Spleen (tissue), 11 donors: ENCODE measurements at regions not wholly inside any gene's neighbourhood (a gene's known extent, or its start where the extent isn't known, plus 50 kb on each side); places are given as distances from the start of the nearest gene placed in this dataset.
A peak's percentile ranks its signal among the peaks of the same experiment; 100 is the strongest.

Source experiments
- DNase-seq: peaks from one replicate; pipeline ENCODE4 v3.0.0-alpha.2; 2020
- H3K27ac ChIP-seq, 8 donors: fragments of 200-600 bp; sonication (generic) in 7 of 8; 1 replicate in 4 of 8; 2 replicates in 4 of 8; pipeline versions ENCODE4 v1.5.0 to v1.8.0; 2016 to 2021; ENCODE audit warnings: inconsistent platforms in 4 of 8, mild to moderate bottlenecking in 4 of 8, moderate library complexity in 1 of 8
- H3K27me3 ChIP-seq, 7 donors: fragments of 200-600 bp; sonication (generic) in 6 of 7; replicated peaks in 1 of 7; 1 replicate in 4 of 7; 2 replicates in 3 of 7; pipeline versions ENCODE4 v1.5.0 to v1.8.0; 2016 to 2021; ENCODE audit warnings: inconsistent platforms in 3 of 7, mild to moderate bottlenecking in 1 of 7
- H3K36me3 ChIP-seq, 6 donors: fragments of 200-600 bp; sonication (generic) in 5 of 6; 1 replicate in 4 of 6; 2 replicates in 2 of 6; pipeline versions ENCODE4 v1.5.0 to v1.8.0; 2016 to 2021; ENCODE audit warnings: inconsistent platforms in 2 of 6
- H3K4me1 ChIP-seq, 6 donors: fragments of 200-600 bp; sonication (generic) in 5 of 6; 1 replicate in 3 of 6; 2 replicates in 3 of 6; pipeline versions ENCODE4 v1.5.0 to v1.8.0; 2016 to 2021; ENCODE audit warnings: inconsistent platforms in 3 of 6
- H3K4me3 ChIP-seq, 8 donors: fragments of 200-600 bp; sonication (generic) in 7 of 8; 1 replicate in 4 of 8; 2 replicates in 4 of 8; pipeline versions ENCODE4 v1.5.0 to v1.8.0; 2016 to 2021; ENCODE audit warnings: inconsistent platforms in 4 of 8, mild to moderate bottlenecking in 4 of 8, moderate library complexity in 2 of 8
- H3K9me3 ChIP-seq, 8 donors: fragments of 200-600 bp; sonication (generic) in 7 of 8; 1 replicate in 4 of 8; 2 replicates in 4 of 8; pipeline versions ENCODE4 v1.5.0 to v1.8.0; 2016 to 2021; ENCODE audit warnings: inconsistent platforms in 4 of 8
- POLR2A ChIP-seq, 3 donors: fragments of 450-650 bp; IDR thresholded peaks; one replicate each; pipeline ENCODE4 v1.5.1; 2017; ENCODE audit warnings: antibody characterized with exemption in 3 of 3, mild to moderate bottlenecking in 1 of 3
- POLR2AphosphoS5 ChIP-seq, 3 donors: sonication (generic); formaldehyde crosslinking; IDR thresholded peaks; one replicate each; pipeline ENCODE4 v1.5.1; 2017; ENCODE audit warnings: antibody characterized with exemption in 3 of 3
- whole genome bisulfite sequencing, 5 donors: extraction: QIAGEN DNeasy Blood & Tissue Kit in 3 of 5; methylation state at CpG; one replicate each; pipeline versions ENCODE4 v1.1.5 to v1.1.7; 2013 to 2018; 5-methylcytosine and 5-hydroxymethylcytosine counted together
- intact Hi-C: fragments of 100-400 bp; cut with DNase I; formaldehyde crosslinking; loops from one replicate; pipeline ENCODE4 v1.15.0; 2023; ENCODE audit warnings: low total_unique reads
- TF ChIP-seq, protein P1 (sequence below), 11 experiments: fragments of 200-600 bp in 7 of 11; fragments of 450-650 bp in 4 of 11; sonication (generic) in 4 of 11; IDR thresholded peaks in 8 of 11; conservative IDR thresholded peaks in 3 of 11; 1 replicate in 7 of 11; 2 replicates in 4 of 11; pipeline versions ENCODE4 v1.4.0 to v1.8.0; 2016 to 2021; ENCODE audit warnings: antibody characterized with exemption in 11 of 11, inconsistent platforms in 4 of 11, mild to moderate bottlenecking in 1 of 11
- donor health status: healthy with polysubstance abuse.
- donor health status: DM: no; HTN: no; CAD: no; lungs with moderate emphysema.
- donor health status: DM: no; HTN: no; CAD: no.
- donor health status: Bipolar disorder and iron deficiency.
- donor health status: healthy.
- donor health status: DM: no; HTN: no; CAD: no.
- donor health status: DM: yes; HTN: yes; CAD: no.

DNA sequence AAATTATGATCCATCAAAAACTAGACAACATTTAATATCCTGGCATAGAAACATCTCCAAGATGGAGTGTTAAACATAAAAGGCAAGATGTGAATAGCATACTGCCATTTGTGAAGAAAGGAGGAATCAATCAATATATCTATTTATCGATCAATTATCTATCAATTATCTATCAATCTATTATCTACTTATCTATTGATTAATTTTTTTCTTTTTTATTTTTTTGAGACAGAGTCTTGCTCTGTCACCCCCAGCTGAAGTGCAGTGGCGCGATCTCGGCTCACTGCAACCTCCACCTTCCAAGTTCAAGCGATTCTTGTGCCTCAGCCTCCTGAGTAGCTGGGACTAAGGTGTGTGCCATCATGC lies 117.0 kb upstream of the RFLNA start:
- DNase-seq = no peak
- Histone ChIP-seq H3K36me3 (no peaks in the 10 kb centered on the region), H3K27ac (no peak overlapping the region), H3K4me3 (no peak overlapping the region), H3K9me3 (no peaks in the 10 kb centered on the region), H3K27me3 (peaks cover 0 to 3% (median 0%) of the 10 kb centered on the region in 7 donors), H3K4me1 (no peaks in the 10 kb centered on the region)
- intact Hi-C loops = no loop called here
- 93 to 98% (median 97%) methylated on average over 5 of the region's 5 CpGs for WGBS, 5 donors
- TF ChIP-seq POLR2AphosphoS5 (IDR thresholded peaks at IDR 0.05) = no peak
- no peak for TF ChIP-seq POLR2A (IDR thresholded peaks at IDR 0.05)
- TF ChIP-seq, protein P1, sequence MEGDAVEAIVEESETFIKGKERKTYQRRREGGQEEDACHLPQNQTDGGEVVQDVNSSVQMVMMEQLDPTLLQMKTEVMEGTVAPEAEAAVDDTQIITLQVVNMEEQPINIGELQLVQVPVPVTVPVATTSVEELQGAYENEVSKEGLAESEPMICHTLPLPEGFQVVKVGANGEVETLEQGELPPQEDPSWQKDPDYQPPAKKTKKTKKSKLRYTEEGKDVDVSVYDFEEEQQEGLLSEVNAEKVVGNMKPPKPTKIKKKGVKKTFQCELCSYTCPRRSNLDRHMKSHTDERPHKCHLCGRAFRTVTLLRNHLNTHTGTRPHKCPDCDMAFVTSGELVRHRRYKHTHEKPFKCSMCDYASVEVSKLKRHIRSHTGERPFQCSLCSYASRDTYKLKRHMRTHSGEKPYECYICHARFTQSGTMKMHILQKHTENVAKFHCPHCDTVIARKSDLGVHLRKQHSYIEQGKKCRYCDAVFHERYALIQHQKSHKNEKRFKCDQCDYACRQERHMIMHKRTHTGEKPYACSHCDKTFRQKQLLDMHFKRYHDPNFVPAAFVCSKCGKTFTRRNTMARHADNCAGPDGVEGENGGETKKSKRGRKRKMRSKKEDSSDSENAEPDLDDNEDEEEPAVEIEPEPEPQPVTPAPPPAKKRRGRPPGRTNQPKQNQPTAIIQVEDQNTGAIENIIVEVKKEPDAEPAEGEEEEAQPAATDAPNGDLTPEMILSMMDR (IDR thresholded peaks at IDR 0.05 in 8 of 11, conservative IDR thresholded peaks at IDR 0.05 in 3 of 11) = no peak

GRCh38 chr12:124179936-124180607 lies 114.8 kb upstream of the RFLNA start:
- no peaks in the 10 kb centered on the region for H3K9me3 ChIP-seq
- intact Hi-C loops = no loop called here
- H3K27me3 ChIP-seq = no peaks in the 10 kb centered on the region
- TF ChIP-seq POLR2AphosphoS5 (IDR thresholded peaks at IDR 0.05) (no peak), POLR2A (IDR thresholded peaks at IDR 0.05) (no peak)
- TF ChIP-seq, protein P1 (IDR thresholded peaks at IDR 0.05 in 8 of 11, conservative IDR thresholded peaks at IDR 0.05 in 3 of 11) = no peak
- no peak overlapping the region for H3K4me3 ChIP-seq
- no peak for DNase-seq
- H3K4me1 ChIP-seq = no peaks in the 10 kb centered on the region
- 82 to 94% (median 86%) methylated on average over 11 of the region's 11 CpGs for WGBS, 5 donors
- H3K27ac ChIP-seq = no peak overlapping the region
- no peaks in the 10 kb centered on the region for H3K36me3 ChIP-seq

- H3K9me3 ChIP-seq = no peaks in the 10 kb centered on the region
- no peak for DNase-seq
- no peak overlapping the region for H3K27ac ChIP-seq
- no peaks in the 10 kb centered on the region for H3K27me3 ChIP-seq
- 54 to 72% (median 60%) methylated on average over 2 of the region's 2 CpGs for WGBS, 5 donors
- H3K4me3 ChIP-seq = no peak overlapping the region
- TF ChIP-seq, protein P1 (IDR thresholded peaks at IDR 0.05 in 8 of 11, conservative IDR thresholded peaks at IDR 0.05 in 3 of 11) = no peak
- no peak for TF ChIP-seq POLR2AphosphoS5 (IDR thresholded peaks at IDR 0.05)
- TF ChIP-seq POLR2A (IDR thresholded peaks at IDR 0.05) = no peak
- peaks cover 0 to 3% (median 0%) of the 10 kb centered on the region in 6 donors for H3K4me1 ChIP-seq
- no peaks in the 10 kb centered on the region for H3K36me3 ChIP-seq
- intact Hi-C loops = no loop called here
Measured at GRCh38 chr12:124183172-124183571, 111.7 kb upstream of the RFLNA start.

- no peak overlapping the region for H3K4me3 ChIP-seq
- no peaks in the 10 kb centered on the region for H3K36me3 ChIP-seq
- 87 to 96% (median 92%) methylated on average over 18 of the region's 18 CpGs for WGBS, 5 donors
- intact Hi-C loops = no loop called here
- H3K9me3 ChIP-seq = no peaks in the 10 kb centered on the region
- H3K27ac ChIP-seq = no peak overlapping the region
- DNase-seq = peak; percentile 16
- peaks cover 0 to 13% (median 5%) of the 10 kb centered on the region in 6 donors for H3K4me1 ChIP-seq
- no peaks in the 10 kb centered on the region for H3K27me3 ChIP-seq
- TF ChIP-seq POLR2AphosphoS5 (IDR thresholded peaks at IDR 0.05) (no peak), POLR2A (IDR thresholded peaks at IDR 0.05) (no peak)
- TF ChIP-seq, protein P1 (IDR thresholded peaks at IDR 0.05 in 8 of 11, conservative IDR thresholded peaks at IDR 0.05 in 3 of 11) = no peak
Measured at GRCh38 chr12:124184456-124184855, 110.4 kb upstream of the RFLNA start.
